ENCODE measurements at regions not wholly inside any gene's neighbourhood (a gene's known extent, or its start where the extent isn't known, plus 50 kb on each side); places are given as distances from the start of the nearest gene placed in this dataset.

DNA sequence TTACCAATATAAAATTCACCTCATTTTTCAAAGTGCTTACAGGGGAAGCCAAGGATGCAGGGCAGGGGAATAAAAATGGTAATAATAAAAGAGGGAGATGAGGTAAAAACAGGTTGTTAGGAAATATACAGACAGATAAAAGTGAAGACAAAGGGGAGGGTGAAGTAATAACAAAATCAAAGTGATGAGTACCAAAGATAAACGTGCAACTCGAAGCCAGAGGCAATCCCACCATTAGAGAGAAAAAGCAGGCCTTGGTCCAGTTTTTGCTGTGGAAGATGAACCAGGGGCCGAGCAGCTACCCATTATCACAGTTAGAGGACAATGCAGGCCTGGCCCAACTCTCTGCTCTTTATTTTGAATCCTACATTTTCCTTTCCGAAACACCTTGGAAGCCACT lies 99.6 kb upstream of the UPP2 start:
- TF ChIP-seq CTCF (IDR thresholded peaks at IDR 0.05; ENCODE audit: low read depth, low read length) (no peak), POLR2A (IDR thresholded peaks at IDR 0.05; ENCODE audit: extremely low read depth, insufficient read length) (no peak), MYC (IDR thresholded peaks at IDR 0.05; ENCODE audit: low read depth, low read length) (no peak)
- TF ChIP-seq, protein P1, sequence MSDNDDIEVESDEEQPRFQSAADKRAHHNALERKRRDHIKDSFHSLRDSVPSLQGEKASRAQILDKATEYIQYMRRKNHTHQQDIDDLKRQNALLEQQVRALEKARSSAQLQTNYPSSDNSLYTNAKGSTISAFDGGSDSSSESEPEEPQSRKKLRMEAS (IDR thresholded peaks at IDR 0.05; ENCODE audit: low read depth, low read length): no peak
- no peak overlapping the region for H3K4me3 ChIP-seq (ENCODE audit: low read depth, low read length)
- no peak for DNase-seq (ENCODE audit: low read depth)

DNA sequence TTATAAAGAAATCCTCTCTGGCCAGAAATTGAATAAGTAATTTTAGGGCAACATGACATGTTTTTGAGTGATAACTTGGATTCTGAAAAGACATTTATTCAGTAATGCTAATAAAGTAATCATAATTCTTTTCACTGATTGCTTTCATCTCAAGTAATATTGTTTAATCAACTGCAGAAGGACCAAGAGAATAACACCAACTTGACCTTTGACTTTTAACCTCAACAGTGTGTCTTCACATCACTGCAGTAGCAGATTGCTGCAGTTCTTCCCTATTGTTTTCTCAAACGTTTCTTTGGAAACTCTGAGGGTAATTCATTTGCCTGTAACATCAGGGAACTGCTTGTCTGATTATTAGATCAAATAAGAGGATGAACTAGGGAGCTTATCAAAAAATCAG lies 104.9 kb upstream of the UPP2 start:
- H3K4me3 ChIP-seq (ENCODE audit: low read depth, low read length): no peak overlapping the region
- TF ChIP-seq MYC (IDR thresholded peaks at IDR 0.05; ENCODE audit: low read depth, low read length): no peak
- TF ChIP-seq CTCF (IDR thresholded peaks at IDR 0.05; ENCODE audit: low read depth, low read length): no peak
- TF ChIP-seq, protein P1 (IDR thresholded peaks at IDR 0.05; ENCODE audit: low read depth, low read length): no peak
- TF ChIP-seq POLR2A (IDR thresholded peaks at IDR 0.05; ENCODE audit: extremely low read depth, insufficient read length): no peak
- DNase-seq (ENCODE audit: low read depth): no peak

DNA sequence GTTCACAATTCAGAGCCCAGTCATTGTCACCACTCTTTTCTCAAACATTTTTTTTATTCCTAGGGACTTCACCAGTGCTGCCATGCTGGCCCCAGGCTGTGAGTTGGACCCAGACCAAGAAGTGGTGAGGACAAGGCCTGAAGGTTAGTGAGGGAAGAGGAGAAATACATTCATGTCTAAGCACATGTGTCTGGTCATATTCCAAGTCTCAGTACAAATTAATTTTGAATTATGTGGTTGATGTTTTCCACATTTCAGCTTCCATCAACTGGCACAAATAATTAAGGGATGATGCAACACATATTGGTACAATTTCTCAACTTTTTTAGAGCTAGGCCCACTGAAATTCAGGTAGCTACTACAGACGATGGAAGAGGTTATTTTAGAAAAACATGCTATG lies 106.6 kb upstream of the UPP2 start:
- no peak for DNase-seq (ENCODE audit: low read depth)
- no peak overlapping the region for H3K4me3 ChIP-seq (ENCODE audit: low read depth, low read length)
- TF ChIP-seq CTCF (IDR thresholded peaks at IDR 0.05; ENCODE audit: low read depth, low read length) (no peak), POLR2A (IDR thresholded peaks at IDR 0.05; ENCODE audit: extremely low read depth, insufficient read length) (no peak), MYC (IDR thresholded peaks at IDR 0.05; ENCODE audit: low read depth, low read length) (no peak)
- TF ChIP-seq, protein P1 (IDR thresholded peaks at IDR 0.05; ENCODE audit: low read depth, low read length): no peak

DNA sequence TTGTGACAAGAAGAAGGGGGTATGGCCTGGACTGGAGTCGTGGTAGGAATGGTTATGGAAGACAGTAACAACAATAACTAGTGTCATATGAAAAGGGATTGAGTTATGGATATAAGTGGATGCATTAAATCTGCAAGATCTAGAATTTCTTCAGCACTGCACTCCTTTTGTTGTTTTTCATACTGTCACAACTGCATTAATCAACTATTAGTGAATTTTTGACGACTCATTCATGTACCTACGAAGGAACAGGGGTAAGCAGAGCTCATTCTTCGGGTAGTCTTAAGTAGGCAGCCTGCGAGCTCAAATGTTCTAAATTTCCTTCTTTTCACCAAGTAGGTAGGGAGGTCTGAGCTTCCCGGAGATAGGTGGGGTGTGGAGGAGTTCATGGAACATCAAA lies 109.7 kb upstream of the UPP2 start:
- H3K4me3 ChIP-seq (ENCODE audit: low read depth, low read length): no peak overlapping the region
- no peak for TF ChIP-seq CTCF (IDR thresholded peaks at IDR 0.05; ENCODE audit: low read depth, low read length)
- TF ChIP-seq MYC (IDR thresholded peaks at IDR 0.05; ENCODE audit: low read depth, low read length): no peak
- no peak for TF ChIP-seq POLR2A (IDR thresholded peaks at IDR 0.05; ENCODE audit: extremely low read depth, insufficient read length)
- TF ChIP-seq, protein P1 (IDR thresholded peaks at IDR 0.05; ENCODE audit: low read depth, low read length): no peak
- no peak for DNase-seq (ENCODE audit: low read depth)

GRCh38 chr2:157990173-157990572 lies 111.5 kb upstream of the UPP2 start:
- H3K4me3 ChIP-seq (ENCODE audit: low read depth, low read length): no peak overlapping the region
- TF ChIP-seq POLR2A (IDR thresholded peaks at IDR 0.05; ENCODE audit: extremely low read depth, insufficient read length) (no peak), CTCF (IDR thresholded peaks at IDR 0.05; ENCODE audit: low read depth, low read length) (no peak), MYC (IDR thresholded peaks at IDR 0.05; ENCODE audit: low read depth, low read length) (no peak)
- TF ChIP-seq, protein P1 (IDR thresholded peaks at IDR 0.05; ENCODE audit: low read depth, low read length): no peak
- no peak for DNase-seq (ENCODE audit: low read depth)

DNA sequence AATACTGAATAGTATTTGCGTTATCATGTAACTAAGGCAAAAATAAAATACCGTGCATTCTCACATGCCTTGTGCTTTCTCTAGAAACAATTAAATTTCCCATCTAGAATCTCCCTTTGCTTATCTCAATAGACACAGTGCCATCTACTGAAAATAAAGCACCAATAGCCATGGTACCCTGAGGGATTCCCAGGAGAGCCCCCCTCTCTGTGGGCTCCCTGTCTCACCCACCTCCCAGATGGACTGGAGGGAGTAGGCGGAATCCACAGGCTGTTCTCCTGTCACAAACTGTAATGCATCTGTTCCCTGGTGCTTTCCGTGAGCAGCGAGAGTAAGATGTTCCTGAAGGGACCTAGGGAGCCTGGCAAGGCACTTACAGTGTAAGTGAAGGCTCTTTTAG lies 112.4 kb upstream of the UPP2 start:
- DNase-seq (ENCODE audit: low read depth): no peak
- no peak for TF ChIP-seq MYC (IDR thresholded peaks at IDR 0.05; ENCODE audit: low read depth, low read length)
- TF ChIP-seq, protein P1 (IDR thresholded peaks at IDR 0.05; ENCODE audit: low read depth, low read length): no peak
- no peak overlapping the region for H3K4me3 ChIP-seq (ENCODE audit: low read depth, low read length)

Data from NB4 (cell line).